GM21619 (cell line): ENCODE measurements at regions not wholly inside any gene's neighbourhood (a gene's known extent, or its start where the extent isn't known, plus 50 kb on each side); places are given as distances from the start of the nearest gene placed in this dataset.

Source experiments
- ATAC-seq: cut with Tn5 transposase; IDR thresholded peaks from one replicate; pipeline ENCODE4 v1.9.1; 2021; ENCODE audit not compliant: unreplicated experiment

DNA sequence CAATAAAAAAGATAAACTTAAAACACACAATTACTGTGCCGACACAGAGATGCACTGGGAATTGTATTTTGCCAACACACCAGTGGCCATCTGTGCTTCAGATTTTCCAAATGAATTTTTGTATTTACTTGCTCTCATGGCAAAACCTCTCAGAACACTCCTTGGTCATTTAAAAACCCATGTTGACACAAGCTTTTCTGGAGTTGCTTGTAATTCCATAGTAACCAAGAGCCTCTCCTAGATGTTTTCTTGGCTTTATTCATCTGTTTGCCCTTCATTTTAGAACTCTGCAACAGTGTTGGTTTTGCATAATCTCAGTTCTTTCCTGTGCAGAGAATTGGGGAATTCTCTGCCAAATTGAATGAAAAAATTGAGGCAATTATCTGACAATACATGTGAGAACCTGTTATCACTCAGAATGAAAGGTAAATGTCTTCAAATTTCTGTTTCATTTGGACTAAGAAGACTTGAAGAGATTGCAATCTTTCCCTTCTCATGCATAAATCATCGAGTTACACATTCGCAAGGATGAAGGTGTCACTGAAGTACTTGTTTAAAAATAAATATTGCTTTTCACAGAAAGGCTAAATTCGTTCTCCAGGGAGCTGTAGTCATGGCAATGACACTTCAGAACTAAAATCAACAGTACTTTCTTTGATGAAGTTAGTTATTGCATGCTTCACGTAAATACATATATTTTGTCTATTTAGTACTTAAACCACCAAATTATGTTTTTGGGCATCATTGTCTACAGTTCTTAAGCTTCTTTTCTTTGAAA is 301.8 kb upstream of the CTSO start:
- ATAC-seq, result no peak

DNA sequence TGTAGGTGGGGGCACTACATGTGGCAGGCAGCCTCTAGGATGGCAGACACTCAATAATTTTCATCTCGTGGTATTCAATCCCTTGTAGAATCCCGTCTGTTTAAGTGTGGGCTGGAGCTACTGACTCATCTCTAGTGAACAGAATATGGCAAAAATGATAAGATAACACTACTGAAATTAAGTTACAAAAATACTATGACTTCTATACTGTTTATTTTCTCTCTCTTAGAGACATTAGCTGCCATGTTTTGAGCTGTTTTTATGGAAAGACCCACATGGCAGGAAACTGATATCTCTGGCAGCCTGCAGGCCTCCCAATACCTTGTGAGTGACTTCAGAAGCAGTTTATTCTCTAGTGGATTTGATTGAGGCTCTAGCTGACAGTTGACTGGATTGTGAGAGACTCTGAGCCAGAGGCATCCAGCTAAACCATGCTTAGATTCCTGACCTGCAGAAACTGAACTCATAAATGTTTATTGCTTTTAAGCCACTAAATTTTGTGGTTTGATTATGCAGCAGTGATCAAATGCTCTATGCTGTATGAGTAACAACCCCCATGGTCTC is 298.8 kb upstream of the CTSO start:
- ATAC-seq, result no peak

DNA sequence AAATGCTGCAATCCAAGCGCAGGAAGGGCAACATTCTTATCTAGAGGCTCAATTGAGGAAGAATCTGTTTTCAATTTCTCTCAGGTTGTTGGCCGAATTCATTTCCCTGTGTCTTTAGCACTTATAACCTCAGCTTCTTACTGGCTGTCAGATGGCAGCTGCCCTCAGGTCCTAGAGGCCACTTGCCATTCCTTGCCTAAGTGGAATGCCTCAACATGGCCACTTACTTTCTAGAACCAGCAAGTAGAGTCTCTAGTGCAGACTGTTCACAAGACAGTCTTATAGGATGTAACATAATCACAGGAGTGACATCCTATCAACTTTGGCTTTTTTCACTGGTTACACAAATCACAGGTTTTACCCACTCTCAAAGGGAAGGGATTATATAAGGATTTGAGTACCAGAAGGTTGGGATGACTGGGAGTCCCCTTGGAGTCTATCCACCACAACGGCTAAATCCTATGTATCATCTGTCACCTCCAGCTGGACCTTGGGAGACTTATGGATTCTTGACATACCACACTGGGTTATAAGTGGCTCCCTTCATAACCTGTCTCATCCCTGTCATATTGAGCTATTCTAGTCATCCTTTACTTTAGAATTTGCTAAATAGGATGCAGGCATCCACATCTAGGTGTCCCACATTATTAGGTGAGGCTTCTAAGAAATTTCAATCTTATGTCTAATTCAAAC is 297.9 kb upstream of the CTSO start:
- no peak for ATAC-seq

DNA sequence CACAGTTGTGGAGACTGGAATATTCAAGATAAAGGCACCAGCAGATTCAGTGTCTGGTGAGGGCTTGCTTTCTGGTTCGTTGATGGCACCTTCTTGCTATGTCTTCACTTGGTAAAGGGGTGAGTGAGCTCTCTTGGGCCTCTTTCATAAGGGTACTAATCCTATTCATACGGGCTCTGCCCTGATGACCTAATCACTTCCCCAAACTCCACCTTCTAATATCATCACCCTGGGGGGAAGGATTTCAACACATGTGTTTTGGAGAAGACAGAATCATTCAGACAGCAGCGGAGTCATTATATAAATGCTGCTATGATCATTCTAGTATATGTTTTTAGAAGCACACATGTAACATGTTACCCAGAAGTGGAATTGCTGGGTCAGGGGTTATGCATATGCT is 295.3 kb upstream of the CTSO start:
- no peak for ATAC-seq

DNA sequence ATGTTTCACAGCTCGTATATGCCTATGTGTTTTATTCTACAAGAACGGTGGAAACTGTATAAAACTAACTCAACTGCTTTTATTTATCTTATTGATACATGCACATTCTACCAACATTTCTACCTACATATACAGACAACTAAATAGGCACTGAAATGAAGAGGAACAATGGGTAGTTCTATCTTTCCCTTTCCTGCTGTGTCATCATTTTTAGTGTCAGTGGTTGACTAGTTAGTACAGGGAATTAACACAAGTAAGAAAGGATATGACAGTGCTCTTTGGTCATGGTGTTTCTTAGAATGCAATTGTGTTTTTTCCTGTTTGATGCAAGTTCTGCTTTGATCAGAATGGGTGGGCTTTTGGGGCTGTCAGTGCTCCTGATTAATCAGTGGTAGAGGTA is 293.8 kb upstream of the CTSO start:
- no peak for ATAC-seq

DNA sequence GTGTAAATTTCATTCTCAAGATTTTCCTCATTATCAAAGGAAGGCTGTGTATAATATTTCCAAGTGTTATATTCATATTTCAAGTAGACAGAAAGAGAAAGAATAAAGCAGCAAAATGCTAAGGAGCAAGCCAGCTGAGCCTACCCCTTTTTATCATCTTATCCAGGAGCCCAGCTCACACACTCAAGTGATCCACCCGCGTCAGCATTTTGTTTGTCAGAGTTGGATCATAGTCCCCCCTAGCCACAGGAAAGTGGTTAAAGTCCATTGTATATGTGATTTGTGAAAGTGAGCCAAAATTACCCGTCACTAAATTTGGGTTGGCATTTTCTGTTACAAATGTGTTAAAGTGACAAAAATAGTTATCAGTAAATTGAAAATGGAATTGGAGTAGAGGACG is 289.3 kb upstream of the CTSO start:
- ATAC-seq, result no peak

DNA sequence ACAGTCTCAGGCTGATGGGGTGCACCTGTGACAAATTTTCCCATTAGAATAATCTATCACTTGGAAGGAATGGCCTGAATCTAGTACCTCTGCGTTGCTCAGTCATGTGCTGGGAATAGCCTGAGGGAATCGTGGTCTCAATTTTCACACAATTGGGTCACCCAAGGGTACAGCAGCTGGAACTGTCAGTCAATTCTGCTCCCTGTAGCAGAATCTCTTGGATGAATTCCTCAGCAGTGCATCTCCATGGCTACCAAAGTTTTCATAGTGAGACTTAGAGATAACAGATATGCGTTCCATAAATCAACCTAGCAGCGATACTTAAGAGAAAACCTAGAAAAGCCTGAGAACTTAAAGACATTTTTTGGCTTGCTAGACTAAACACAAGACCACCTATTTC is 288.7 kb upstream of the CTSO start:
- ATAC-seq, result no peak

DNA sequence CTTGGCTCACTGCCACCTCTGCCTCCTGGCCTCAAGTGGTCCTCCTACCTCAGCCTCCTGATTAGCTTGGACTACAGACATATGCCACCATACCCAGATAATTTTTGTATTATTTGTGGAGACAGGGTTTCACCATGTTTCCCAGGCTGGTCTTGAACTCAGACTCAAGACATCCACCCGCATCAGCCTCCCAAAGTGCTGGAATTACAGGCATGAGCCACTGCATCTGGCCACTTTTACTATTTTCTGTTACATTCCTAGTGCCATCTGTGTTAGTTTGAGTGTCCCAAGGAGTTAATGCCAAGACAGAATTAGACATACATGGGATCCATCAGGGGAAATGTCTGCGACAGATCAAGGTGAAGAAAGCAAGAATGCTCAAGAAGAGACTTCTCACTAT is 288.2 kb upstream of the CTSO start:
- no peak for ATAC-seq

DNA sequence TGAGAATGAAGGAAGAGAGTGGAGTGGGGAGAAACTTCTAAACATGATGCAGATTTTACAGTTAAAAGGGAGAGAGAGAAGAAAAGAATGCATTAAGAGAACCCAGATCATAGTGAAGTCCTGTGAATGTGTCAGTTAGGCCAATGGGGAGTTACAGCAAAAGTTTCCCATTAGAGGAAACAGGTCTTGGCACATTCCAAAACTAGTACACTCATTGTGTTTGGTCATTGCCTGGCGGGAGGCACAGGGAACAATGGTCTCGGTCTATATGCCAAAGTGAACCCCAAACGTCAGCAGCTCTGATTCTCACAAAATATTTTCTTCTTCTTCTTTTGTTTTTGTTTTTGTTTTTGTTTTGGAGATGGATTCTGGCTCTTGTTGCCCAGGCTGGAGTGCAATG is 284.5 kb upstream of the CTSO start:
- no peak for ATAC-seq

DNA sequence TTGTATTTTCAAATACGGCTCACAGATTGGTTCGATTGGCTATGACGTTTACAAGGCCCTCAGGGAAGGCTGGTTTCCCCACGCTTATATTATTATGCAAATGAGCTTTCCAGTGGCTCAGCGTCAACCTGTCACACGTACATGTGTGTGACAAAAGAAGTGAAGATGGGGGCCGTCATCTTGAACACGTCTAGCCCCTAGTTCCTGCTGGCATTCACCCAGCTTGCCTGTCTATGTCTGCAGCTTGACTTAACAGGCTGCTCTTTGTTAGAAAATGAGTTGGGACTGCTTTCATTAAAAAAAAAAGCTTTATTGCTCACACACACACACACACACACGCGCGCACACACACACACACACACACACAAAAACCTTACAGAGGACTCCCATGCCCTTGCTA is 283.6 kb upstream of the CTSO start:
- ATAC-seq, result no peak

DNA sequence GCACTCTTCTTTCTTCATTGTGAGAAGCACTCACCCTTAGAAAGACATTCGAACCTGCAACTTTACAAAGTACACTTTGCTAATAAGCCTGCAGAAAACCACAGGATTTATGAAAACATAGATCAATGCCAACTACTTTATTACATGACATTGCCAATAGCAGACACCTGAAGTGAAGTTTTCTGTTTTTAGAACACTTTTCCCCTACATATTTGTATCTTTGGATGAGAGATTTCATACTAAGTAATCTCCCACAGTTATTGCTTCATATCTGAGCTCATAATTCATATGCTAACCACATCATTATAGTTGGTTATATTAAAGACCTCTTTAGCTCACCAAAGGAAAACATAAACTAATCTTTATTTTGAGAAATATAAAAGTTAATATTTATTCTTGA is 276.5 kb upstream of the CTSO start:
- ATAC-seq, result no peak

DNA sequence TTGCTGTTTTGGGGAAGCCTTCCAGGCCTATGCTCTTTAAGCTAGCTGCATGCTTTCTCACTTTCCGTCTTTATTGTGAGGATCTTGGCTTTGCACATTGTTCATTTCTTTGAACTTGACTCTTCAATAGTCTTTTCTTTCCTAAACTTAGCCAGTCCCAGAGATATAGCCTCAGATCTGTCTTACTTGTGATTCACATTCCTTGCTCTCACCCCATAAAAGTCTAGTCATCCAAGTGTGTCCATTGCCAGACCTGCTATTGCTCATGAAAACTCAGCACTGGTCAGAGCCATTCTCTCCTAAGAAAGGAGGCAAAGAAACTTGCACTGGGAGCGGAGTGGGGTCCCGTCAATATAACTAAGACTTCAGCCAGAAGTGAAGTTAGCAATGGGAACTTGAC is 275.0 kb upstream of the CTSO start:
- no peak for ATAC-seq

DNA sequence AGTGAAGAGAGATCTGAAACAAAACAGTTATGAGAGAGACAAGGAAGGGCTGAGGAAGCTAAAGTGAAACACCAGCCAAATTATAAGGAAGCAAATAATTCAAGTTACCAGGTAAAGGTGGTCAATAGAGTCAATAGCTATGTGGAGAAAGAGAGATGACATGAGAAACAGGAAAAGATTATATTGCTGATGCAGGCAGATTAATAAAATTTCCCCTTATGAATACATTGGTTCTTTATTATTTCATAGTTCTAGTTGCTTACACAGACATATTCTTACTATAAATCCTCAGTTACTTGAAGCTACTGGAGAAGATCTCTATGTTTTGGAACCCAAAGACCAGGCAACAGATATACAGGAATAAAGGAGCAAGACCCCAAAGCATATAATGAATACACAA is 273.7 kb upstream of the CTSO start:
- no peak for ATAC-seq

DNA sequence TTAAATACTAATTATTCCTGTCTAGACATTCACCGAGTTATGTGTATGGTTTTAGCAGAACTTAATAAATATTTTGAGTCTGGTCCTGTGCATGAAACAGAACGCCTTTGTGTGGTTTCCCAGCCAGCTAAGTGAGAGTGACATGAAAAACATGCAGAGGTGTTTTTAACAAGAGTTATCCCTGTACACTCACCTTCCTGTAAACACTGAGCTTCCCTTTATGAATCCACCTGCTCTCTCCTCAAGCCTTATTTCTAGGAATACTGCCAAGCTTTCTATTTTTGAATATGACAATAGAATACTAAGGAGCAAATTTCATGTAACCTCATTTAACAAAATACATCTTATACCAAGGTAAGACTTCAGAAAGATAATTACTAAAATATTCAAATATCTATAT is 270.3 kb upstream of the CTSO start:
- no peak for ATAC-seq

DNA sequence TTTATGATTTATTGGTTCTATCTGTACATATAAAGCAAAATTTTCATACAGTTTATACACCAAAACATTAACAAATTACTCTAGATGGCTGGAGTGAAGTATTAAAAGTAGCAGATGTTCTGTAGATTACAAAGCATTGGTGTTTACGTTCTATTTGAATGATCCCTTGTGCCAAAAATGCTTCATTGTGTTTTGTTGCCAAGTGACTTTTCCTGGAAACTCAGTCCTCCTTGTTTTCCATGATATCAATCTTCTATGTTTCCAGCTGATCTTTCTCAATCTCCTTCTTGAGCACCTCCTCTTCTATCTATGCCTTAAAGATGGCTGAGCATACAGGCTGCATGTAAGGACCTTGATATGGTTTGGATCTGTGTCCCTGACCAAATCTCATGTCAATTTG is 263.6 kb upstream of the CTSO start:
- ATAC-seq, result no peak

DNA sequence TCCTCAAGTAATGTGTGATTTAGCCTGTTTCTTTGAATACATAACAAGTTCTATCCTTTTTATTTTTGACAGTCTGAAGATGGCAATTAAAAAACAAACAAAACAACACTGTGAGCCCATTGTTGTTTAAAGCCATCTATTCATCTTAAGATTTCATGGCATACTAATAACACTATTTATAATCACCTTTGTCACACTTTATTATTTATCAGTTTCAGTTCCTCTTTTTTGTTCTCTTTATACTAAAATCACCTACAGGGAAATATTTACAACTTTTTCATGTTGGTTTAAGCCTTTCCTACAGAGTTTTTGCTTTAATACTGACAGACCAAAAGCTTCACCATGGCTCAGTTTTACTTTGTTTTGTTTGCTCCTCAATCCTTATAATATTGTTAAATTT is 247.4 kb upstream of the CTSO start:
- peak; percentile 94 for ATAC-seq

DNA sequence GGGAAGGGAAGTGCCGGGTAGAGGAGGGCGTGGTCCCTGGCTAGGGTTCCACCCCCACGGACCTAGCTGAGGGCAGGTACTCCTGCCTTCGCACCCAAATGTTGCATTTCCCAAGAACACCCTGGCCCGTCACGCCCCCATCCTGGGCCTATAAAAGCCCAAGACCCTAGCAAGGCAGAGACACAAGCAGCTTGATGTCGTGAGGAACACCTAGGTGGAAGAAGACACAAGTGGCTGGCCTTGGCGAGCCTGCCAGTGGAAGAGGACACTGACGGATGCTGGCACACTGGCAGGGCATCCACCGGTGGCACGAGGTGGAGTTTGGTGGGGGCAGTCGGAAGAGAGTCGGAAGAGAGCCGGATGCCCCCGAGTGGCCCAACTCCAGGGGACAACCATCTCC is 244.8 kb upstream of the CTSO start:
- ATAC-seq, result no peak

DNA sequence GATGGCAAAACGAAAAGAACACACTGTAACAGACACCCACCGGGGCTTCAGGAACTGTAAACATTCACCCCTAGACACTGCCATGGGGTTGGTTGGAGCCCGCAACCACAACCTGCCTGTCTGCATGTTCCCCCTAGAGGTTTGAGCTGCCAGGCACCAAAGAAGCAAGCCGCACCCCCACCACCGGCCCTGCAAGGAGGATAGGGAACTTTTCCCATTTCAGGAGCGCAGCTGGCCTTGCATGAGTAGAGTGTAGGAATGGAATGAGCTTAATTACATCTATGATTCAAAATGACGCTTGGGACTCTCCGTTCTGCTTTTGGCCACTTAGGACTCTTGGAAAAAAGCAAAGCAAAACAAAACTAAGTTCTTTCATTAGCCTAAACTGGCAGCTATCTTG is 243.6 kb upstream of the CTSO start:
- ATAC-seq, result no peak

DNA sequence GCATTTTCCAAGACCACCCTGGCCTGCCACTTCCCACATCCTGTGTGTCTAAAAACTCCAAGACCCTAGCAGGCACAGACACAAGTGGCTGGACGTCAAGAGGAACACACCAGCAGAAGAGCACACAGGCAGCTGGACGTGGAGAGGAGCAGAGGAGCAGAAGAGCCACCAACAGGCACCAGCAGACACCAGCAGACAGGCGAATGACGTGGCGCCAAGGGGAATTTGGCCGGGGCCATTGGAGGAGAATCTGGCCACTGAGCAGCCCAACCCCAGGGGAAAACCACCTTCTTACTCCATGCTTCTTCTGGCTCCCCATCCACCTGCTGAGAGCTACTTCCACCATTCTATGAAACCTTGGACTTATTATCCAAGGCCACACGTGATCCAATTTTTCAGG is 243.1 kb upstream of the CTSO start:
- ATAC-seq, result no peak

DNA sequence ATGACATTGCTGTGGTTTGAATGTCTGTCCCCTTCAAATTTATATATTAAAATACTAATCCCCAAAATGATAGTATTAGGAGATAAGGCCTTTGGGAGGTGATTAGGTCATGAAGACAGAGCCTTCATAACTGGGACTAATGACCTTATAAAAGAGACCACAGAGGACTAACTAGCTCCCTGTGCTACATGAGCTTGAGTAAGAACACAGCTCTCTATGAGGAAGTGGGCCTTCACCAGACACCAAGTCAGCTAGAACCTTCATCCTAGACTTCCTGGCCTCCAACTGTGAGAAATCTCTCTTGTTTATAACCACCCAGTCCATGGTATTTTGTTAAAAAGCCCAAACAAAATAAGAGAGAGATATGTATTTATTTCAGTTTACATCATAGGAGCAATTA is 242.2 kb upstream of the CTSO start:
- ATAC-seq, result peak; percentile 90

DNA sequence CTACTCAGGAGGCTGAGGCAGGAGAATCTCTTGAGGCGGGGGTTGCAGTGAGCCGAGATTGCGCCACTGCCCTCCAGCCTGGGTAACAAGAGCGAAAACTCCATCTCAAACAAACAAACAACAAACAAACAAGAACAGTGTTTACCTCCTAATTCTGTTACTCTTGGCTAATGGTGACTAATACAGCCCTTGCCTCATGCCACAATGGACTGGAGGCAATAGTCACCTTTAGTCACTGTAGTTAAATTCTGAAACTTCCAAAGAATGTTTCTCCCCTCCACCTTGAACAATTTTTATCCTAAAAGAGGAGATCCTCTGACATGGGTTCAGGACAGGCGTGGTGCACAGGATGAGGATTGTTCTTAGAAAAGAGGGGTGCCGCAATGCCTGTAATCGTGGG is 241.2 kb upstream of the CTSO start:
- no peak for ATAC-seq

DNA sequence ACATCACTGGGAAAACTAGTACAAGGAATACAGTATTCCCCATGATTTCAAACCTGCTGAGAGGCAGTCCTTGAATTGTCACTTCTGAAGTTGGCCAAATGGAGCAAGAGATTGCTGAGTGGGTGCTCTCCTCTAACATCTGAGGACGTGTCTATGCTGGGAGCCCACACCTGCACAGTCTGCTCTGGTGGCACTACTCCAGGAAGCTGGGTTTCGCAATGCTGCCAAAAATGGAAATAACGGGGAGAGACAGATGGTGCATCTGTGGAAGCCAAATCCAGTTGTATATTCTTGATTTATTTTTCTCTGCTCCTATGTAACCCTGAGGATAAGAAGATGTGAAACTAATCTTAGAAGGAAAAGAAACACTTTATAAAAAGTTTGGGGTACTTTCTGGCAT is 240.1 kb upstream of the CTSO start:
- no peak for ATAC-seq

DNA sequence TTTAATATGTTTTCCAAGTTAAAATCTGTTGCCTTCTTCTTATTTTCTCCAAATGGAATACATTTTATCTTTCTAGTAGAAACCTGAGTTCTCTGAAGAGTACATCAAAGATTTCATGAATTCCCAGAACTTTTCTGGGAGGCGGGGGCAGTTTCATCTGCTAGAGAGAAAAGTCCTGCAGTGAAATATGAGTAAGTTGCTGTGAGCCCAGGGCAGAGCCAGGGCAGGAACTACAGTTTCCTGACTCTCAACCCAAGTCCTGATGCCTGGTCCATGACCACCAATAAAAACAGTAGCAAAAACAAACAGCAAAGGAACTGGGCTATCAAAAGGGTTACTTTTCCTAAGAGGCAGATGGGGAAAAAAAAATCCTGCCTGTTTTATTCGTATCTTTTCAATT is 239.4 kb upstream of the CTSO start:
- ATAC-seq, result no peak
